HG03432 (cell line): ENCODE measurements at regions not wholly inside any gene's neighbourhood (a gene's known extent, or its start where the extent isn't known, plus 50 kb on each side); places are given as distances from the start of the nearest gene placed in this dataset.

Source experiments
- ATAC-seq: cut with Tn5 transposase; IDR thresholded peaks from one replicate; pipeline ENCODE4 v1.9.1; 2021; ENCODE audit warnings: mild to moderate bottlenecking, moderate library complexity; ENCODE audit not compliant: unreplicated experiment

- ATAC-seq = no peak
These were observed 77.0 kb upstream of the FGGY start for GRCh38 chr1:59219916-59220315.

DNA sequence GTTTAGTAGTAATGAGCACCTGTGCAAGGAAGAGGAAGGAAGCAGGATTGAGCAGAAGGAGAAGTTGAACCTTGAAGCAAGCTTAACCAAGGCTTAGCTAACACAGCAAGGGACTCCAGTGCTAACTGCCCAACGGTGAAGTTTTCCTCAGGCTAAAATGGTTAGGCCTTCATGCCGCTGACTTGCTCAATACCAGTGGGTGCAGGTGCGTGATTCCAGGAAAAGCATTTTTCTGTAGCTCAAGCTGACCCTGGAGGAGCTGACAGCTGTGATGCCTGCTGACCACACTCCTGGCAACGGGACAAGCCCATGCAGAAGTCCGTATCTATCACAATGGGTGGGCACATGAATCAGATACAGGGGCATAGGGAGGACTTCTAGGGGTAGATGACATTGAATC is 76.5 kb upstream of the FGGY start:
- ATAC-seq = no peak

DNA sequence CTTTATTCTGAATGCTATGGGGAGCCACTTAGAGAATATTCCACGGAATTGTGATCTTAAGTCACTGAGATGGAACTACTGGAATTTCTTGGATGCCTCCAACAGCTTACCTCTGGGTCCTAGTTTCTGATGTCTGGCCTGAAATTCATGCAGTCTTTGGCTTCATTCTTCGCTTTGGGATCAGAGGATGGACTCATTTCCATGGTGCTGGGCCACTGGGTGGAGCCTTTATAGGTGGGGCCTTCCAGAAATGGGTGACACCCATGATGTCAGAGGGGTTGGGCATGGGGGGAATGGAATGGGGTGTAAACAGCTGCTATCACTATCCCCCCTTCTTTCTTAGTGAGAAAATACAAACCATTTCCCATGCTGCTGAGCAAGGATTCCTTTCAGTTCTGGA is 73.7 kb upstream of the FGGY start:
- no peak for ATAC-seq

DNA sequence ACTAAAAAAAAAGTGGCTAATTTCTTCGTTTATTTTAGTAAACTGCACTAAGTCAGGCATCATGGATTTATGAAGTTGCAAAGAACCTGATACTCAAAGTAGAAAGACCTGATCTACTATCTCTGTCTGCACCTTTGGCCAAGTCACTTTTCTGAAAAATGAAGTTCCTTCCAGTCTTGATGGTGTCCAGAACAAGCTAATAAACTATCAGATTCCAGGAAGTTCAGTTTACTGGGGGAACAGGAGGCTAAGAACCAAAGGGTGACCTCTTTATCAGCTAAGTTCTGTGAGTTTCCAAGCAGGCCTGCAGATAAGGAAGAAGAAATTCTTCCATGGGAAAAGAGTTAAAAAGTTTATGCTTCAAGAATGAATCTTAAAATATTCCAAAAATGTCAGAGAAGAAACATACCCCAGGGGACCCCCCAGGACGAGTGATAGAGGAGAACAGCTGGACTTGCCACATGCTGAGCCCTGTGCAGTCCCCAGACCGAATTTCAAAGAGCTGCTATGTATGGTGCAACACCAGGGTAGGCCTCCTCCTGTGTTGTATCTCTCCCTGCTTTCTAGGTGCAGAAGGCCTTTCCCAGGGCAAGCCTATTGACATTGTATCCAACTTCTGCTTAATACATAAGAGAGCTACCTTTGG is 72.8 kb upstream of the FGGY start:
- no peak for ATAC-seq

DNA sequence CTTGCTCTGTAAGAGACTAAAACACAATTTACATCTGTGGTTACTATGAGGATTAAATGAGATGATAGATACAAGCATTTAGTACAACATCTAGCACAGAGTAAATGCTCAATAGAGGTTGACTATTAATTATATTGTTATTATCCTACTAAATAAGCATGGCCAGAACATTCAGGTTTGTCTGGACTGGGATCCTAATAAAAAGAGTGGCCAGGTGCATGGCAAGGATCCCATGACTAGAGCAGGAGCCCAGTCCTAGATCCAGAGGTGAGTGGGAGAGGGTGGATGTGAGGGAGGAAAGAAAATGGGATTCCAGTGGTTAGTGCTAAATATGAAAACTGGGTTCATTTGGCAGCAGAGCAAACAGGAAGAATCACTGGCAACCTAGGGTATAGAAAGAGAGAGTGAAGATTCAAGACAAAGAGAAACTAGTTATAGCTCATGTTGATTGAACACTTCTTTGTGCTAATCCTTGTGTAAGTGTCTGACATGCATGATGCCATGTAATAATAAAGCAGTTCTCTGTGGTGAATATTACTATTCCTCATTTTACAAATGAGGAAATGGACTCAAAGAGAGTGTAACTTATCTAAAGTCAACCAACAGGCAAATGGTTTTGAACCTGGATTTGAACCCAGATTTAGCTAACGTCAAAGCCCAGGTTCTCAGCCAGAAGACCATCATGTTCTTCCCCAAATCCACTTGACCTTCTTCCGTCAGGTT is 71.1 kb upstream of the FGGY start:
- no peak for ATAC-seq

DNA sequence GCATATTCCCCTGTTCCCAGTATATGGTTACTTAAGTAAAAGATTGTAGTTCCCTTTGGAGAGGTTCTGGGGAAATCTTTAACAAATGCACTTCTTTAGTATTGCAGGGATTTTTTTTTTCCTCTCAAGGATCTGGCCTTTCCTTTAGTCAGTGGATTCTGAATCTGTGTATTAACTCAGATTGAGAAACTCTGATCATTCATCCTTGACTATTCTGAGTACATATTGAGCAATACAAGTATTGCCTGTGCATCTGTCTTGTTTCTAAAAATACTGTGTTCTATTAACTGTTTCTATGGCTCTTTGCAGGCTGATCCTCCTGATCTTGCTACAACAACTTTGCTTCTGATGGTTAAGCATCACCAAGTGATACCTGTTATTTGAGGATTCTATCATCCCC is 67.8 kb upstream of the FGGY start:
- no peak for ATAC-seq

GRCh38 chr1:59230622-59231021 is 66.3 kb upstream of the FGGY start:
- ATAC-seq = no peak

- no peak for ATAC-seq
These were observed 64.7 kb upstream of the FGGY start for GRCh38 chr1:59232216-59232615.

GRCh38 chr1:59233444-59233843 is 63.5 kb upstream of the FGGY start:
- ATAC-seq = no peak

GRCh38 chr1:59236721-59237545 is 60.0 kb upstream of the FGGY start:
- ATAC-seq = no peak

DNA sequence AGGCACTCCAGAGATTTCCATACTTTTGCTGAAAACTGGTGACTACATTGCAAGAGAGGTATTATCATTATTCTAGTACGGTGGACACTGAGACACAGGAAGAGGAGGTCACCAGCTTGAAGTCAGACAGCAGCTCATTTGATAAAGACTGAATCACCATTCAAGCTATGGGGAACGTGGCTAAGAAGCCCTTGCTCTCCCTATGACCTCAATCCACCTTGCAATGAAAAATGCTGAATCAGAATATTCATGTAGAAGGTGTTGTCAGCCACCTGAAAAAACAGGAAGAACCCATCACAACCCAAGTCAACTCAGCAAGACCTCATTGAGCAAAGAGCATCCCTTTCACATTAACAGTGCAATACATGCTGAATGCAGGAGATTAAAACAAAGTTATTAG is 59.0 kb upstream of the FGGY start:
- ATAC-seq = no peak

GRCh38 chr1:59238333-59238934 is 58.5 kb upstream of the FGGY start:
- no peak for ATAC-seq

GRCh38 chr1:59238993-59239392 is 57.9 kb upstream of the FGGY start:
- ATAC-seq = no peak

GRCh38 chr1:59241909-59242308 is 55.0 kb upstream of the FGGY start:
- ATAC-seq = no peak

GRCh38 chr1:59242370-59242769 is 54.5 kb upstream of the FGGY start:
- ATAC-seq = no peak

- ATAC-seq = no peak
These were observed 53.3 kb upstream of the FGGY start for GRCh38 chr1:59243550-59243949.

- ATAC-seq = no peak
These were observed 52.9 kb upstream of the FGGY start for GRCh38 chr1:59243978-59244377.

- ATAC-seq = no peak
These were observed 52.0 kb upstream of the FGGY start for GRCh38 chr1:59244891-59245290.
